ENCODE measurements at regions not wholly inside any gene's neighbourhood (a gene's known extent, or its start where the extent isn't known, plus 50 kb on each side); places are given as distances from the start of the nearest gene placed in this dataset.
A peak's percentile ranks its signal among the peaks of the same experiment; 100 is the strongest.
"Not testable (repeated sequence)": the region's sequence is repeated elsewhere in the genome, so short reads cannot be mapped to it uniquely, and the experiment has no call there.

DNA sequence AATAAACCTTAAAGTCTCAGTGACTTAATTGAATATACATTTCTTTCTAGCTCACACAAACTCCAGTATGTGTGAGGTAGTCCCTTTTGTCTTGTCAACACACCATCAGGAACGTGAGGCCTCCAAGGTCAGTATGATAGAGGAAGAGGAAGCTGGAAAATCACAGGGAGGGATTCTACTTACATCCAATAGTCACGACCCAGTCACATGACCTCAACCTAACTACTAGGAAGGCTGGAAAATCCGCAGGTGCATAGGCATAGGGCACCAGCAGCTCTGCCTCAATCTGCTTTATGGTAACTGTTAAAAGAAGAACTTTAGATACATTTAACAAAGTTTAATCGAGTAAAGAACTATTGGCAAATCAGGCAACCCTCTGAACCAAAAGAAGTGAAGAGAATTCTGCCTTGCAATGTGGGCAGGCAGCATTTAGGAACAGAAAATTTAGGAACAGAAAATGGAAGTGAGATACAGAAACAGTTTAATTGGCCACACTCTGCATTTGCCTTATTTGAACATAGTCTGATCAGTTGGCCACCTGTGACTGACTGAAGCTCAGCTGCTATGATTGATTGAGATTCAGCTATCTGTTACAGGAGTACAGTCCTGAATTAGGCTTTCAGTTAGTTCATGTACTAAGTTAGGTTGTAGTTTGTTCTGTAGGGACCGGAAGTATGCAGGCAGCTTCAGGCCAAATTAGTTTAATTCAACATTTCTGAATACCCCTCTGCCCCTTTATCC is 165.0 kb upstream of the PARD3B start:
- Mint-ChIP-seq H3K4me3 (no peak overlapping the region), H3K4me1 (ENCODE audit: low read depth) (no peaks in the 10 kb centered on the region), H3K27me3 (ENCODE audit: low read depth) (peaks cover 11% of the 10 kb centered on the region), H3K27ac (no peak overlapping the region), H3K36me3 (ENCODE audit: insufficient read depth in 2 of 2) (no peaks in the 10 kb centered on the region), H3K9me3 (peaks cover 3% of the 10 kb centered on the region in 2 donors)
- DNase-seq, result no peak
- no peak for ATAC-seq (replicated peaks in 1 of 2)

DNA sequence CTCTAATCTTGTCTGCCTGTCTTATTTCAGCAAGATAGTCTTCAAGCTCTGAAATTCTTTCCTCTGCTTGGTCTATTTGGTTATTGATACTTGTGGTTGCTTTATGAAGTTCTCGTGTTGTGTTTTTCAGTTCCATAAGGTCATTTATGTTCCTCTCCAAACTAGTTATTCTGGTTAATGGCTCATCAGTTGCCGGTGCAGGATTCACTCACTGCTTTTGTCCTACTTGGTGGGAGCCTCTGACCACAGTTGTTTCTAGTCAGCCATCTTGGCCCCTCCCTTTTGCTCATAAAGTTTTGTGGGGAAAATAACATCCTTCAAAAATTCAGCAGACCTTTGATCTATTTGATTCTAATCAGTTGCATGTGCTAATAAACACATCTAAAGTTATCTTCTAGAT is 158.6 kb upstream of the PARD3B start:
- ATAC-seq (replicated peaks in 1 of 2), result no peak
- no peak for DNase-seq
- peaks cover 0 to 3% of the 10 kb centered on the region in 2 donors for H3K9me3 Mint-ChIP-seq
- H3K27me3 Mint-ChIP-seq (ENCODE audit: low read depth), result peaks cover 14% of the 10 kb centered on the region
- no peak overlapping the region for H3K27ac Mint-ChIP-seq
- H3K4me1 Mint-ChIP-seq (ENCODE audit: low read depth), result no peaks in the 10 kb centered on the region
- H3K4me3 Mint-ChIP-seq, result no peak overlapping the region
- H3K36me3 Mint-ChIP-seq (ENCODE audit: insufficient read depth in 2 of 2), result no peaks in the 10 kb centered on the region

GRCh38 chr2:204389120-204389519 is 156.2 kb upstream of the PARD3B start:
- no peak for DNase-seq
- H3K4me1 Mint-ChIP-seq (ENCODE audit: low read depth), result no peaks in the 10 kb centered on the region
- peaks cover 6% of the 10 kb centered on the region for H3K27me3 Mint-ChIP-seq (ENCODE audit: low read depth)
- no peak overlapping the region for H3K4me3 Mint-ChIP-seq
- no peak for ATAC-seq (replicated peaks in 1 of 2)
- H3K27ac Mint-ChIP-seq, result no peak overlapping the region
- no peaks in the 10 kb centered on the region for H3K9me3 Mint-ChIP-seq
- H3K36me3 Mint-ChIP-seq (ENCODE audit: insufficient read depth in 2 of 2), result no peaks in the 10 kb centered on the region

GRCh38 chr2:204389856-204390255 is 155.4 kb upstream of the PARD3B start:
- H3K27ac Mint-ChIP-seq, result no peak overlapping the region
- no peaks in the 10 kb centered on the region for H3K36me3 Mint-ChIP-seq (ENCODE audit: insufficient read depth in 2 of 2)
- ATAC-seq (replicated peaks in 1 of 2) (no peak), DNase-seq (no peak)
- no peak overlapping the region for H3K4me3 Mint-ChIP-seq
- H3K27me3 Mint-ChIP-seq (ENCODE audit: low read depth), result peaks cover 6% of the 10 kb centered on the region
- H3K4me1 Mint-ChIP-seq (ENCODE audit: low read depth), result no peaks in the 10 kb centered on the region
- no peaks in the 10 kb centered on the region for H3K9me3 Mint-ChIP-seq

DNA sequence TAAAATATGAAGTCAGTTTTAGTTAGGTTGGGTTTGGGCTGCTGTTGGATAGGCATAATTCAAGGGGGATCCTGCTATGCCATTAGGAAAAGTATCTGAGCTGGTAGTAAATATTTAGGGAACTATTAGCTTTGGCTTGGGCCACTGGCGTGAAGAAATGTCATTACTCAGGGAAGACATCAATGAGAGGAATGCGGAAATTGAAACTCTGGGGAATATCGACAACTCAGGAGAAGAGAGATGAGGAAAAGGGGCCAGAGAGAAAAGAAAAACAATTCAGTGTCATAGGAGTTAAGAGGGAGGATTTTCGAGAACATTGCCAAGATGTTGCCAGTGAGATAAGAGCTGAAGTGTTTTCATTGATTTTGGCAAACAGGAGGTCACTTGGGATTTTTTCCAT is 149.7 kb upstream of the PARD3B start:
- H3K4me3 Mint-ChIP-seq, result no peak overlapping the region
- H3K36me3 Mint-ChIP-seq (ENCODE audit: insufficient read depth in 2 of 2), result no peaks in the 10 kb centered on the region
- peaks cover 5% of the 10 kb centered on the region for H3K27me3 Mint-ChIP-seq (ENCODE audit: low read depth)
- no peaks in the 10 kb centered on the region for H3K4me1 Mint-ChIP-seq (ENCODE audit: low read depth)
- ATAC-seq (replicated peaks in 1 of 2) (no peak), DNase-seq (no peak)
- no peak overlapping the region for H3K27ac Mint-ChIP-seq
- peaks cover 0 to 1% of the 10 kb centered on the region in 2 donors for H3K9me3 Mint-ChIP-seq

GRCh38 chr2:204401114-204401513 is 144.2 kb upstream of the PARD3B start:
- H3K9me3 Mint-ChIP-seq, result peaks cover 0 to 2% of the 10 kb centered on the region in 2 donors
- no peaks in the 10 kb centered on the region for H3K36me3 Mint-ChIP-seq (ENCODE audit: insufficient read depth in 2 of 2)
- H3K27ac Mint-ChIP-seq, result no peak overlapping the region
- no peak overlapping the region for H3K4me3 Mint-ChIP-seq
- peaks cover 11% of the 10 kb centered on the region for H3K27me3 Mint-ChIP-seq (ENCODE audit: low read depth)
- ATAC-seq (replicated peaks in 1 of 2), result no peak
- no peak for DNase-seq
- H3K4me1 Mint-ChIP-seq (ENCODE audit: low read depth), result no peaks in the 10 kb centered on the region

DNA sequence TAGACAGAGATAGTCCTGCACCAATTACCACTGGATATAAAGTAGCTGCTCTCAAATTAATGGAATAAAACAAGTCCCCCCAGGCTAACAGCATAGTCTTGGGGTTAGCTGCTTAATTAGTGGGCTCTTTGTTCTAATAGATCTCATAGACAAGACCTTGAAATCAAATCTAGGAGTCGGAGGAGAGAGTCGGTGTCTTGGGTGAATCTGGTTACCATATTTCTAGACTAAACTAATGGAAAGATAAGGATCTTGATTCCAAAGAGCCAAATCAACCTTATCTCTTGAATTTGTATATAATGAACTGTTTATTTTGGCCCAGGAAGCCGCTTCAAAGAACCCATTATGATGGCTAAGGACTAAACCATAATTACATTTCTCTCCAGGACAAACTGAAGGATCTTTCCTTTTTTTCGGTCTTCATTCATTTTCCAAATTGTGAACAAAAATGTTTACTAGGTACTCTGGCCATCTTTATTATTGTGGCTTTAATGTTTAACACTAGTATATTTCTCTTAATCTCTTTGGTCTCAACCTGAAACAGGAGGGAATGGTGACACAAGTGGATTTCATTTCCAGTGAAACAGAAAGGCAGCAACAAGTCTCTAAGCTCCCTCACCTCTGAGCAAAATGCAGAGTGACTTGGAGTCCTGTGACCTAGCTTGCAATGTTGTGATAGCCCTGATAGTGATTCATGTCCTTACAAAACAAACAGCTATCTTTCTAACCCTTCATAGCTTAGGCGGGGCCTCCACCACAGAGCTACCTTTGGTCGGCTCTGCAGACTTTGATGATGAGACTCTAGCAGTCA is 137.9 kb upstream of the PARD3B start:
- ATAC-seq (replicated peaks in 1 of 2), result peak in 1 of 2 donors; percentile 42
- H3K27ac Mint-ChIP-seq, result no peak overlapping the region
- DNase-seq, result no peak

DNA sequence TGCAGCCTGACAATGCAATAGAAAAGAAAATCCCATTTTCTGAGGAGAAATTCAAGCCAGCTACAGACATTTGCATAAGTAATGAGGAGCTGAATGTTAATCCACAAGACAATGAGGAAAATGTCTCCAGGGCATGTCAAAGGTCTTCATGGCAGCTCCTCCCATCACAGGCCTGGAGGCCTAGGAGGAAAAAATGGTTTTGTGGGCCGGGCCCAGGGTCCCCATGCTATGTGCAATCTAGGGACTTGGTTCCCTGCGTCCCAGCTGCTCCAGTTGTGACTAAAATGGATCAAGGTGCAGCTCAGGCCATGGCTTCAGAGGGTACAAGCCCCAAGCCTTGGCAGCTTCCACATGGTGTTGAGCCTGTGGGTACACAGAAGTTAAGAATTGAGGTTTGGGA is 132.5 kb upstream of the PARD3B start:
- not testable (repeated sequence) for H3K27ac Mint-ChIP-seq; H3K9me3 Mint-ChIP-seq; H3K27me3 Mint-ChIP-seq (ENCODE audit: low read depth); DNase-seq; H3K4me3 Mint-ChIP-seq; ATAC-seq (replicated peaks in 1 of 2); H3K4me1 Mint-ChIP-seq (ENCODE audit: low read depth)
- H3K36me3 Mint-ChIP-seq (ENCODE audit: insufficient read depth in 2 of 2), result peaks cover 9 to 10% of the 10 kb centered on the region in 2 donors

More for the DNA sequence above, 137.9 kb upstream of the PARD3B start:
- Mint-ChIP-seq H3K4me3 (no peak overlapping the region), H3K4me1 (ENCODE audit: low read depth) (no peaks in the 10 kb centered on the region), H3K27me3 (ENCODE audit: low read depth) (peaks cover 18% of the 10 kb centered on the region), H3K9me3 (peaks cover 5 to 7% of the 10 kb centered on the region in 2 donors), H3K36me3 (ENCODE audit: insufficient read depth in 2 of 2) (peaks cover 4% of the 10 kb centered on the region in 2 donors)

GRCh38 chr2:204415406-204416181 is 129.7 kb upstream of the PARD3B start:
- ATAC-seq (replicated peaks in 1 of 2) (no peak), DNase-seq (no peak)
- H3K27me3 Mint-ChIP-seq (ENCODE audit: low read depth), result no peaks in the 10 kb centered on the region
- H3K4me1 Mint-ChIP-seq (ENCODE audit: low read depth), result no peaks in the 10 kb centered on the region
- H3K36me3 Mint-ChIP-seq (ENCODE audit: insufficient read depth in 2 of 2), result peaks cover 9 to 10% of the 10 kb centered on the region in 2 donors
- H3K9me3 Mint-ChIP-seq, result peaks cover 8 to 9% of the 10 kb centered on the region in 2 donors
- no peak overlapping the region for H3K4me3 Mint-ChIP-seq
- H3K27ac Mint-ChIP-seq, result no peak overlapping the region

DNA sequence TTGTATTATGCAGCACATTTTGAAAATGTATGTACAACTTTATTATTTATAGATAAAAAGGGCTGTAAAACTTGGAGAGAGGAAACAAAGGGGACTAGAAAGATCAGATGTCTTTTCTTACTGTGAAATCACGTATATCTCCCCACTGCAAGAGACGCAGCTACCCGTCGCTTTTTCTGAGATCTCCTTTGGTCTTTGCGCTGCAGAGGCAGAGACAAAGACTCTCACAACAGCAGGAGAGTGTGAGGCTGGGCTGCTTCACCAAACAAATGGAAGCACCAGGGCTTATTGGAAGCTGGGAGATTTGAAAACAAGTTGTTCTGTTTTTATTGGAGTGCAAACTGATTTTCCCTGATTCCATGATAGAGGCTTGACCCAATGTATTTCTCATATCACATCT is 129.0 kb upstream of the PARD3B start:
- peaks cover 9 to 10% of the 10 kb centered on the region in 2 donors for H3K36me3 Mint-ChIP-seq (ENCODE audit: insufficient read depth in 2 of 2)
- no peaks in the 10 kb centered on the region for H3K27me3 Mint-ChIP-seq (ENCODE audit: low read depth)
- H3K9me3 Mint-ChIP-seq, result peaks cover 8 to 9% of the 10 kb centered on the region in 2 donors
- DNase-seq (no peak), ATAC-seq (replicated peaks in 1 of 2) (no peak)
- H3K4me1 Mint-ChIP-seq (ENCODE audit: low read depth), result no peaks in the 10 kb centered on the region
- no peak overlapping the region for H3K27ac Mint-ChIP-seq
- no peak overlapping the region for H3K4me3 Mint-ChIP-seq

DNA sequence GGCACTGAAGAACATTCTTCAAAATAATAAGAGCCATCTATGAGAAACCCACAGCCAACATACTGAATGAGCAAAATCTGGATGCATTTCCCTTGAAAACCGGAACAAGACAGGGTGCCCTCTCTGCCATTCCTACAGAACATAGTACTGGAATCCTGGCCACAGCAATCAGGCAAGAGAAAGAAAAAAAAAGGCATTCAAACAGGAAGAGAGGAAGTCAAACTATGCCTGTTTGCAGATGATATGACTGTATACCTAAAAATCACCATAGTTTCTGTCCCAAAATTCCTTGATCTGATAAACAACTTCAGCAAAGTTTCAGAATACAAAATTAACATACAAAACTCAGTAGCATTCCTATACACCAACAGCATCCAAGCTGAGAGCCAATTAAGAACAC is 119.5 kb upstream of the PARD3B start:
- no peaks in the 10 kb centered on the region for H3K9me3 Mint-ChIP-seq
- DNase-seq (no peak), ATAC-seq (replicated peaks in 1 of 2) (no peak)
- H3K27ac Mint-ChIP-seq, result no peak overlapping the region
- H3K27me3 Mint-ChIP-seq (ENCODE audit: low read depth), result no peaks in the 10 kb centered on the region
- H3K4me1 Mint-ChIP-seq (ENCODE audit: low read depth), result no peaks in the 10 kb centered on the region
- no peaks in the 10 kb centered on the region for H3K36me3 Mint-ChIP-seq (ENCODE audit: insufficient read depth in 2 of 2)
- H3K4me3 Mint-ChIP-seq, result no peak overlapping the region

- H3K4me3 Mint-ChIP-seq, result no peak overlapping the region
- H3K36me3 Mint-ChIP-seq (ENCODE audit: insufficient read depth in 2 of 2), result peaks cover 0 to 3% of the 10 kb centered on the region in 2 donors
- peaks cover 2% of the 10 kb centered on the region for H3K27me3 Mint-ChIP-seq (ENCODE audit: low read depth)
- ATAC-seq (replicated peaks in 1 of 2) (no peak), DNase-seq (no peak)
- peaks cover 0 to 4% of the 10 kb centered on the region in 2 donors for H3K9me3 Mint-ChIP-seq
- H3K4me1 Mint-ChIP-seq (ENCODE audit: low read depth), result no peaks in the 10 kb centered on the region
- H3K27ac Mint-ChIP-seq, result no peak overlapping the region
Measured at GRCh38 chr2:204428675-204429074, 116.6 kb upstream of the PARD3B start.

- Mint-ChIP-seq H3K36me3 (ENCODE audit: insufficient read depth in 2 of 2) (peaks cover 0 to 3% of the 10 kb centered on the region in 2 donors), H3K9me3 (peaks cover 0 to 4% of the 10 kb centered on the region in 2 donors), H3K27me3 (ENCODE audit: low read depth) (peaks cover 10% of the 10 kb centered on the region), H3K4me3 (no peak overlapping the region), H3K4me1 (ENCODE audit: low read depth) (no peaks in the 10 kb centered on the region), H3K27ac (no peak overlapping the region)
- no peak for DNase-seq
- ATAC-seq (replicated peaks in 1 of 2), result no peak
Measured at GRCh38 chr2:204431529-204431928, 113.7 kb upstream of the PARD3B start.
